KMS-11 (cell line): ENCODE measurements at regions not wholly inside any gene's neighbourhood (a gene's known extent, or its start where the extent isn't known, plus 50 kb on each side); places are given as distances from the start of the nearest gene placed in this dataset.

ENCODE experiments used
- H2AFZ ChIP-seq: fragments of 200-600 bp; sonication (generic); 2 replicates; pipeline ENCODE4 v1.6.1; 2016; ENCODE audit warnings: antibody characterized with exemption, mixed run types, low read depth
- H3K27ac ChIP-seq: fragments of 200-600 bp; sonication (generic); 2 replicates; pipeline ENCODE4 v1.6.1; 2016; ENCODE audit warnings: mild to moderate bottlenecking, mixed run types
- H3K27me3 ChIP-seq: fragments of 200-600 bp; sonication (generic); 2 replicates; pipeline ENCODE4 v1.6.1; 2017; ENCODE audit warnings: mild to moderate bottlenecking, low read depth, mixed run types, moderate library complexity; ENCODE audit not compliant: insufficient read depth
- H3K36me3 ChIP-seq: fragments of 200-600 bp; sonication (generic); 2 replicates; pipeline ENCODE4 v1.6.1; 2017; ENCODE audit warnings: mild to moderate bottlenecking, mixed run types; ENCODE audit not compliant: insufficient read depth
- H3K4me1 ChIP-seq: fragments of 200-600 bp; sonication (generic); 2 replicates; pipeline ENCODE4 v1.6.1; 2016; ENCODE audit warnings: mild to moderate bottlenecking, low read depth, mixed run types; ENCODE audit not compliant: poor library complexity, severe bottlenecking
- H3K4me2 ChIP-seq: fragments of 200-600 bp; sonication (generic); 2 replicates; pipeline ENCODE4 v1.7.0; 2016; ENCODE audit warnings: mild to moderate bottlenecking, mixed run types
- H3K4me3 ChIP-seq: fragments of 200-600 bp; sonication (generic); IDR thresholded peaks from 2 replicates; pipeline ENCODE4 v1.6.1; 2017; ENCODE audit warnings: low read depth, low read length, mixed read lengths; ENCODE audit not compliant: insufficient read depth
- H3K79me2 ChIP-seq: fragments of 200-600 bp; sonication (generic); 2 replicates; pipeline ENCODE4 v1.6.1; 2016; ENCODE audit warnings: low read depth, mixed run types; ENCODE audit not compliant: insufficient read depth
- H3K9ac ChIP-seq: fragments of 200-600 bp; sonication (generic); 2 replicates; pipeline ENCODE4 v1.6.1; 2016; ENCODE audit warnings: mild to moderate bottlenecking, mixed run types
- H4K20me1 ChIP-seq: fragments of 200-600 bp; sonication (generic); 2 replicates; pipeline ENCODE4 v1.6.1; 2016; ENCODE audit warnings: mild to moderate bottlenecking, mixed run types; ENCODE audit not compliant: insufficient read depth
- CTCF ChIP-seq: fragments of 200-600 bp; sonication (generic); conservative IDR thresholded peaks from 2 replicates; pipeline ENCODE4 v1.6.1; 2017; ENCODE audit warnings: low read depth, mild to moderate bottlenecking, antibody characterized with exemption, low read length, moderate library complexity, mixed read lengths

DNA sequence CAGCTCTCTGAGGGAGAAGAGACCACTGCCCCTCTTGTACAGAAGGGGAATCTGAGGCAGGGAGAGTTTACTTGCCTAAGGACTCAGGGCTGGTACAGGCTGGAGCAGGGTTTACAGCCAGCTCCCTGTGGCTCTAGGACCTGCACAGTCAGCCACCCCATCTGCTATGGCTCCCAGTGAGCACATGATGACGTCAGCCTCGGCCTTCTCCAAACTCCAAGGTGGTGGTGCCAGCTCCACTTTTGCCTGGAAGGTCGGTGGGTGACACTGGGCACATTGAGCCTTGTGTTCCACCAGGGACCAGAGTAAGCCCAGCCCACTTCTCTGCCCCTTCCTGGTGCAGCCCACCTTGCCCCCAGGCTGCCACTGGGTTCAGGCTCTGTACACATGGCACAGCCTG, 202.2 kb downstream of the ENGASE start:
- peaks cover 85% of the 10 kb centered on the region for H3K27me3 ChIP-seq
- H3K36me3 ChIP-seq, result no peaks in the 10 kb centered on the region
- H3K4me3 ChIP-seq, result no peak overlapping the region
- H2AFZ ChIP-seq, result no peak overlapping the region
- H3K27ac ChIP-seq, result no peak overlapping the region
- no peak for TF ChIP-seq CTCF
- no peaks in the 10 kb centered on the region for H4K20me1 ChIP-seq
- no peak overlapping the region for H3K4me2 ChIP-seq
- H3K9ac ChIP-seq, result no peak overlapping the region
- H3K79me2 ChIP-seq, result no peaks in the 10 kb centered on the region
- no peaks in the 10 kb centered on the region for H3K4me1 ChIP-seq

DNA sequence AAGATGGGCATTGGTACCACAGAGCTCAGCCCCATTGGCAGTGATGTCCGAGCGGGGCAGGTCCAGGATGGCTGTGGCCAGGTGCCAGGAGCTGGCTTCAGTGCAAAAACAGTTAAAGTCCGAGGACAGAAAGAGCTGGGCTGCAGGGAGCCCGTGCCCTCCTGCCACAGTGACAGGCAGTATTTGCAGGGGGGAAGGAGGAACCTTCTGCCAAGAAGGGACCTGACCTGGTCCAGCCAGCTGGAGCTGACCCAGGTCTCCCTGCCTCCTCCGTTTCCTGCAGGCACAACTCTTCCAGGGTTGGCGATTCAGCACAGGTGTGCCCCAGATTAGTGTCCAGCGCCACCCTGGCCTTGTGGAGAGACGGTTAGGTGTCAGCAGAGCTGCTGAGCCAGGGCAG, 199.0 kb downstream of the ENGASE start:
- Histone ChIP-seq H3K27me3 (peaks cover 86% of the 10 kb centered on the region), H3K4me2 (no peak overlapping the region)

DNA sequence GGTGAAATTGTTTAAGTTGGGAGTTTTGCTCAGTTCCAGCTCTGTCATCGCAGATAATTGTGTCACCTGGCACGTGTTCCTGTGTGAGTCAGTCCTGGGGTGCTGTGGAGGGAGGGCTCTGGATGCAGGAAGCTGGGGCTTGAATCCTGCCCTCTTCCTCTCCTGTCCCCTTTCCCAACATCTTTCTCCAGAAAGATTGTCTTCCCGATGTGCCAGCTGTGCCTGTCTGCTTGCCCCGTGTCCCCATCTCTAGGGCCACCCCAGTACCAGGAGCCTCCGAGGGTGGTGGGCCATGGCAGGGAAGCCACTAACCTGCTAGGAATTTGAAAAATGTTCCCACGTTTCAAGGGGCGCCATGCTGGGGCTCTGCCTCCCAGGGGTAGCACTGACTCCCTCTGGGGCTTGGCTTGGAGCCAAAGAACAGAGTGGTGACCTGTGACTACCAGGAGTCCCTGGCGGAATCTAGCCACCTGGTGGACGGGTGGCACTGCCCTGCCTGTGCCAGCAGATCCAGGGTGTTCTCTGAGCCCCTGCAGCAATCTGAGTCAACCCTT, 198.1 kb downstream of the ENGASE start:
- Histone ChIP-seq H3K36me3 (no peaks in the 10 kb centered on the region), H3K4me2 (no peak overlapping the region), H3K4me1 (no peaks in the 10 kb centered on the region), H3K9ac (no peak overlapping the region), H3K79me2 (no peaks in the 10 kb centered on the region), H3K27ac (no peak overlapping the region), H3K27me3 (peaks cover 86% of the 10 kb centered on the region), H4K20me1 (no peaks in the 10 kb centered on the region), H2AFZ (no peak overlapping the region), H3K4me3 (no peak overlapping the region)
- TF ChIP-seq CTCF, result no peak

More for the DNA sequence above, 199.0 kb downstream of the ENGASE start:
- Histone ChIP-seq H3K27ac (no peak overlapping the region), H3K36me3 (no peaks in the 10 kb centered on the region), H3K79me2 (no peaks in the 10 kb centered on the region), H3K4me3 (no peak overlapping the region), H3K9ac (no peak overlapping the region), H2AFZ (no peak overlapping the region), H3K4me1 (no peaks in the 10 kb centered on the region), H4K20me1 (no peaks in the 10 kb centered on the region)
- TF ChIP-seq CTCF, result no peak

DNA sequence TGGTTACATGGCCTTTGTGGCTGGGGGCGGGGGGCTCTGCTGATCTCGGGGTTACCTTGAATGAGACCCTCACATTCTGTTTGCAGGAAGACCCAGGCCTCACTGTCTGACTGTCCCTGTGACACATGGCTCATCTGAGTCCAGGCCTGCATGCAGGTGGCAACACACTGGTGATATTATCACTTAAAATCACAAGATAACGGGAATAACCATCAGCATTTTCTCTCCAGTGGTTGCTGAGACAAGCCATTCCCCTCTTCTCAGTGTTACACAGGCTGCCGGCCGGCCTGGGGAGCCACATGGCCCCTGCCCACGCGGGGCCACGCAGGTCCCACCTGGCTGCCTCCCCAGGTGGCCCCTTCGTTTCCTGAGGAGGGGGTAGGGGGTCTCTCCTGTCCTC, 197.6 kb downstream of the ENGASE start:
- no peaks in the 10 kb centered on the region for H3K79me2 ChIP-seq
- H3K36me3 ChIP-seq, result no peaks in the 10 kb centered on the region
- peaks cover 86% of the 10 kb centered on the region for H3K27me3 ChIP-seq
- no peak overlapping the region for H3K4me2 ChIP-seq
- no peak overlapping the region for H3K27ac ChIP-seq
- TF ChIP-seq CTCF, result no peak
- H2AFZ ChIP-seq, result no peak overlapping the region
- H3K4me1 ChIP-seq, result no peaks in the 10 kb centered on the region
- no peak overlapping the region for H3K9ac ChIP-seq
- H3K4me3 ChIP-seq, result no peak overlapping the region
- no peaks in the 10 kb centered on the region for H4K20me1 ChIP-seq
